Stimulated activated CD4-positive, alpha-beta T cell treated with anti-CD3 and anti-CD28 coated beads, Interleukin-12 subunit alpha, Interleukin-12 subunit beta, amount 100 ng/mL, for 4 hours (primary cell): ENCODE measurements at regions not wholly inside any gene's neighbourhood (a gene's known extent, or its start where the extent isn't known, plus 50 kb on each side); places are given as distances from the start of the nearest gene placed in this dataset.

Experiments
- DNase-seq: peaks from one replicate; pipeline ENCODE4 v3.0.0-alpha.2; 2020

- DNase-seq, result no peak
Measured at GRCh38 chr2:234334151-234334550, 162.7 kb downstream of the ARL4C start.

GRCh38 chr2:234333168-234334130, 163.4 kb downstream of the ARL4C start:
- DNase-seq, result no peak

GRCh38 chr2:234331966-234332365, 164.9 kb downstream of the ARL4C start:
- DNase-seq, result no peak

- no peak for DNase-seq
Measured at GRCh38 chr2:234331566-234331965, 165.3 kb downstream of the ARL4C start.

GRCh38 chr2:234330902-234331301, 166.0 kb downstream of the ARL4C start:
- DNase-seq, result no peak

- no peak for DNase-seq
Measured at GRCh38 chr2:234329202-234329960, 167.5 kb downstream of the ARL4C start.

GRCh38 chr2:234328444-234328990, 168.4 kb downstream of the ARL4C start:
- DNase-seq, result no peak

- no peak for DNase-seq
Measured at GRCh38 chr2:234326694-234327093, 170.2 kb downstream of the ARL4C start.

GRCh38 chr2:234324116-234324515, 172.8 kb downstream of the ARL4C start:
- no peak for DNase-seq

GRCh38 chr2:234322766-234323465, 174.0 kb downstream of the ARL4C start:
- no peak for DNase-seq

- DNase-seq, result no peak
Measured at GRCh38 chr2:234320066-234320465, 176.8 kb downstream of the ARL4C start.

GRCh38 chr2:234318361-234318760, 178.5 kb downstream of the ARL4C start:
- no peak for DNase-seq

GRCh38 chr2:234313558-234313957, 183.3 kb downstream of the ARL4C start:
- DNase-seq, result no peak

- DNase-seq, result no peak
Measured at GRCh38 chr2:234310166-234310565, 186.7 kb downstream of the ARL4C start.

GRCh38 chr2:234309431-234309830, 187.4 kb downstream of the ARL4C start:
- no peak for DNase-seq

GRCh38 chr2:234308813-234309195, 188.1 kb downstream of the ARL4C start:
- DNase-seq, result peak; percentile 40

- DNase-seq, result no peak
Measured at GRCh38 chr2:234308073-234308812, 188.6 kb downstream of the ARL4C start.

- DNase-seq, result no peak
Measured at GRCh38 chr2:234307322-234307961, 189.4 kb downstream of the ARL4C start.

- no peak for DNase-seq
Measured at GRCh38 chr2:234306426-234307173, 190.3 kb downstream of the ARL4C start.

- DNase-seq, result no peak
Measured at GRCh38 chr2:234305846-234306245, 191.0 kb downstream of the ARL4C start.

GRCh38 chr2:234304950-234305349, 191.9 kb downstream of the ARL4C start:
- no peak for DNase-seq
